ENCODE measurements at regions not wholly inside any gene's neighbourhood (a gene's known extent, or its start where the extent isn't known, plus 50 kb on each side); places are given as distances from the start of the nearest gene placed in this dataset.

GRCh38 chr22:49051491-49052022 is 776.1 kb downstream of the BRD1 start:
- no peak overlapping the region for H3K4me3 ChIP-seq (replicated peaks in 1 of 3; ENCODE audit: insufficient read depth in 1 of 3, low read depth in 2 of 3, low read length in 3 of 3)
- H3K27ac ChIP-seq (ENCODE audit: extremely low read length, insufficient read depth, low read length) = no peak overlapping the region
- FAIRE-seq = no peak
- ChIA-PET CTCF (ENCODE audit: low intra/inter-chr PET ratio, low total read pairs) (no interaction called here), POLR2A (no interaction called here)
- no peak overlapping the region for H3K9ac ChIP-seq (ENCODE audit: insufficient read depth, low read depth, low read length)
- DNase-seq (ENCODE audit: low spot score) = no peak
- ATAC-seq = no peak
- BruUV-seq (replicated peaks) = no TSS peak
- no peaks in the 10 kb centered on the region for H3K4me1 ChIP-seq (ENCODE audit: insufficient read depth, low read length)
- peaks cover 0 to 57% of the 10 kb centered on the region in 2 experiments; a peak in 3 of 5 replicates for H3K27me3 ChIP-seq (ENCODE audit: control insufficient read depth in 1 of 2, insufficient read depth in 2 of 2, low read length in 2 of 2)
- H3K4me2 ChIP-seq (ENCODE audit: low read depth, low read length) = no peak overlapping the region
- WGBS (ENCODE audit: low lambda C conversion rate) = 64% methylated on average over 31 of the region's 31 CpGs
- in situ Hi-C loops (cut with HindIII; ENCODE audit: extremely low pct_ligation_motif_present, low pct_unique_long_range_greater_than_20kb) (no loop called here), intact Hi-C loops (cut with micrococcal nuclease; ENCODE audit: unreplicated experiment) (no loop called here)
- no peaks in the 10 kb centered on the region for H4K20me1 ChIP-seq (ENCODE audit: insufficient read depth, low read length)
- H3K36me3 ChIP-seq (replicated peaks in 1 of 2; ENCODE audit: control insufficient read depth in 1 of 2, insufficient read depth in 2 of 2, low read length in 2 of 2) = no peaks in the 10 kb centered on the region
- TF ChIP-seq ZNF816 (CRISPR knock-in tag; IDR thresholded peaks at IDR 0.05; ENCODE audit: borderline replicate concordance) (no peak), NFKBIZ (CRISPR knock-in tag; IDR thresholded peaks at IDR 0.05) (no peak), SP5 (CRISPR knock-in tag; IDR thresholded peaks at IDR 0.05; ENCODE audit: borderline replicate concordance, low read depth) (no peak), MTERF4 (CRISPR knock-in tag; IDR thresholded peaks at IDR 0.05) (no peak), HMG20B (CRISPR knock-in tag; conservative IDR thresholded peaks at IDR 0.05) (no peak), NFIB (CRISPR knock-in tag; IDR thresholded peaks at IDR 0.05; ENCODE audit: borderline replicate concordance) (no peak), ZSCAN25 (CRISPR knock-in tag; IDR thresholded peaks at IDR 0.05) (no peak), CHD2 (IDR thresholded peaks at IDR 0.05; ENCODE audit: low read depth, low read length) (no peak), ZC3H4 (CRISPR knock-in tag; IDR thresholded peaks at IDR 0.05; ENCODE audit: borderline replicate concordance) (no peak), ZNF30 (CRISPR knock-in tag; IDR thresholded peaks at IDR 0.05) (no peak), PRPF4 (IDR thresholded peaks at IDR 0.05; ENCODE audit: low read depth, low read length, poor library complexity, severe bottlenecking) (no peak), ZNF768 (CRISPR knock-in tag; IDR thresholded peaks at IDR 0.05) (no peak), ZBTB3 (CRISPR knock-in tag; IDR thresholded peaks at IDR 0.05; ENCODE audit: borderline replicate concordance, low read depth) (no peak), ZNF329 (CRISPR knock-in tag; IDR thresholded peaks at IDR 0.05; ENCODE audit: low read depth) (no peak)
- H3K79me2 ChIP-seq (ENCODE audit: insufficient read depth, low read length) = no peaks in the 10 kb centered on the region
- H3K9me3 ChIP-seq (ENCODE audit: low read length) = no peaks in the 10 kb centered on the region
- no peak overlapping the region for H2AFZ ChIP-seq (ENCODE audit: low read length)

All from HepG2 (cell line).